ENCODE measurements at regions not wholly inside any gene's neighbourhood (a gene's known extent, or its start where the extent isn't known, plus 50 kb on each side); places are given as distances from the start of the nearest gene placed in this dataset.

DNA sequence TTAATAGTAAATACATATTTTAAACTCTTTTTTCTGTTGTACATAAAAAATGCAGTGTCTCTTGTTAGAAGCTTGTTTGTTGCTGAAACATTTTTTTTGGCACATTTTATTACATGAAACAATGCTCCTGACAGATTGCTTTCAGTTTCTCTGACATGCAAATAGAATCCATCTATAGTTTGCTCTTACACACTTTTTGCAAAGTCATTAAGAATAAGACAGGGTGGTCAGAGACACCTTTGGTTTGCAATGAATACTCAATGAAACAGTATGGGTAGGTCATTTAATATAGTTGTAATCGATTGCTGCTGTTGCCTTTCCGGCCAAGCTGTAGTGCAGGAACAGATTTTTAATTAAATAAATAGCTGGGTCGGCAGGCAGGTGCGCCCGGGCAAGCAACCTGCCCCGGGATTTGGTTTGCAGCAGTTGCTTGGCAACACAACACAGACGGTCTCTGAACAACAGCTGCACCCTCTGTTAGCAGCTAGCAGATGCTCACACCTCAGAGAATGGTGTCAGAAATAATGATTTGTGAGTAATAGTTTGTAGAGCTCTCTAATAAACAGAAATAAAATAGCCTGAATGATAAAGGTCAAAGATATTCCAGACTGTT is 115.7 kb upstream of the CACNA2D1 start:
- Histone ChIP-seq H3K27ac (ENCODE audit: low read depth in 1 of 2, low read length in 2 of 2) (no peak overlapping the region), H3K9me3 (ENCODE audit: control insufficient read depth in 4 of 4, low read length in 3 of 4) (peaks cover 0 to 3% (median 1%) of the 10 kb centered on the region in 4 donors), H3K9ac (ENCODE audit: low read depth in 1 of 2, low read length in 2 of 2) (no peak overlapping the region), H3K4me1 (ENCODE audit: control insufficient read depth in 4 of 4, insufficient read depth in 4 of 4, low read length in 3 of 4) (peaks cover 0 to 2% (median 0%) of the 10 kb centered on the region in 4 donors), H3K27me3 (ENCODE audit: control insufficient read depth in 4 of 4, insufficient read depth in 4 of 4, low read length in 3 of 4) (no peaks in the 10 kb centered on the region), H3K4me3 (ENCODE audit: low read depth in 1 of 3, low read length in 3 of 3) (no peak overlapping the region), H3K36me3 (ENCODE audit: control insufficient read depth in 4 of 4, insufficient read depth in 3 of 4, low read depth in 1 of 4, low read length in 3 of 4) (no peaks in the 10 kb centered on the region)
- DNase-seq (ENCODE audit: low spot score) = no peak
- 26% methylated on average over 7 of the region's 7 CpGs for WGBS
- TF ChIP-seq HNF4G (IDR thresholded peaks at IDR 0.05) (no peak), HNF4A (conservative IDR thresholded peaks at IDR 0.05) (no peak)

DNA sequence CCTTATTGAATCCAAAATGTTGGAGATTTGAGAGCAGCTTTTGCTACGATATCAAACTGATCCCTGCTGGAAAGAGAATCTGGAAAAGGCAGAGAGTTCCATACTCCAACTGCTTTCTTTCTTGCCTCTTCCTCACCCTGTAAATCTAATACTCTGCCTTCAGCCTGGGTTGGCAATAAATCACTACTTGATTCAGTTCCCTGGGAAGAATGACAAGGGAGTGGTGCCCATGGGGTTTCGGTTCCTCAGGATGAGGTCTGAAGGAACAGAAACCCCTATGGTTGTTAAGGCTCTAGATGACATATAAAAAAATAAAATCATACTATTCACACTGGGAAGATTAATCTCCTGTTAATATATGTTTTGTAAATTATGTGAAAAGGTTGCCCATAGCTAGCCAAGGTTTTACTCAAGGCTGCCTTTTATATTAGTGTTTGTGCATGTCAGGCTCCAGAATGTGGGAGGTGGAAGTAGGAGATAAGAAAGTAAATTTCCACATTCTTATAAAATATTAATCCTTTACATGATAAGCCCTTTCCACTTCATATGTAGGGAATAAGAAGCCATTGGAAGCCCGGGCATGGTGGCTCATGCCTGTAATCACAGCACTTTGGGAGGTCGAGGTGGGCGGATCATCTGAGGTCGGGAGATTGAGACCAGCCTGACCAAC is 106.2 kb upstream of the CACNA2D1 start:
- WGBS = 72% methylated on average over 6 of the region's 6 CpGs
- Histone ChIP-seq H3K4me1 (ENCODE audit: control insufficient read depth in 4 of 4, insufficient read depth in 4 of 4, low read length in 3 of 4) (no peaks in the 10 kb centered on the region), H3K27me3 (ENCODE audit: control insufficient read depth in 4 of 4, insufficient read depth in 4 of 4, low read length in 3 of 4) (no peaks in the 10 kb centered on the region), H3K9ac (ENCODE audit: low read depth in 1 of 2, low read length in 2 of 2) (no peak overlapping the region), H3K4me3 (ENCODE audit: low read depth in 1 of 3, low read length in 3 of 3) (no peak overlapping the region), H3K27ac (ENCODE audit: low read depth in 1 of 2, low read length in 2 of 2) (no peak overlapping the region), H3K36me3 (ENCODE audit: control insufficient read depth in 4 of 4, insufficient read depth in 3 of 4, low read depth in 1 of 4, low read length in 3 of 4) (no peaks in the 10 kb centered on the region), H3K9me3 (ENCODE audit: control insufficient read depth in 4 of 4, low read length in 3 of 4) (peaks cover 0 to 2% (median 0%) of the 10 kb centered on the region in 4 donors)
- DNase-seq (ENCODE audit: low spot score) = no peak
- TF ChIP-seq, protein P1, sequence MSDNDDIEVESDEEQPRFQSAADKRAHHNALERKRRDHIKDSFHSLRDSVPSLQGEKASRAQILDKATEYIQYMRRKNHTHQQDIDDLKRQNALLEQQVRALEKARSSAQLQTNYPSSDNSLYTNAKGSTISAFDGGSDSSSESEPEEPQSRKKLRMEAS (IDR thresholded peaks at IDR 0.05) = no peak
- TF ChIP-seq, protein P2, sequence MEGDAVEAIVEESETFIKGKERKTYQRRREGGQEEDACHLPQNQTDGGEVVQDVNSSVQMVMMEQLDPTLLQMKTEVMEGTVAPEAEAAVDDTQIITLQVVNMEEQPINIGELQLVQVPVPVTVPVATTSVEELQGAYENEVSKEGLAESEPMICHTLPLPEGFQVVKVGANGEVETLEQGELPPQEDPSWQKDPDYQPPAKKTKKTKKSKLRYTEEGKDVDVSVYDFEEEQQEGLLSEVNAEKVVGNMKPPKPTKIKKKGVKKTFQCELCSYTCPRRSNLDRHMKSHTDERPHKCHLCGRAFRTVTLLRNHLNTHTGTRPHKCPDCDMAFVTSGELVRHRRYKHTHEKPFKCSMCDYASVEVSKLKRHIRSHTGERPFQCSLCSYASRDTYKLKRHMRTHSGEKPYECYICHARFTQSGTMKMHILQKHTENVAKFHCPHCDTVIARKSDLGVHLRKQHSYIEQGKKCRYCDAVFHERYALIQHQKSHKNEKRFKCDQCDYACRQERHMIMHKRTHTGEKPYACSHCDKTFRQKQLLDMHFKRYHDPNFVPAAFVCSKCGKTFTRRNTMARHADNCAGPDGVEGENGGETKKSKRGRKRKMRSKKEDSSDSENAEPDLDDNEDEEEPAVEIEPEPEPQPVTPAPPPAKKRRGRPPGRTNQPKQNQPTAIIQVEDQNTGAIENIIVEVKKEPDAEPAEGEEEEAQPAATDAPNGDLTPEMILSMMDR (IDR thresholded peaks at IDR 0.05; ENCODE audit: low read depth, low read length, missing input control) = no peak
- TF ChIP-seq ATF3 (IDR thresholded peaks at IDR 0.05) (no peak), NR2F2 (IDR thresholded peaks at IDR 0.05) (no peak)

DNA sequence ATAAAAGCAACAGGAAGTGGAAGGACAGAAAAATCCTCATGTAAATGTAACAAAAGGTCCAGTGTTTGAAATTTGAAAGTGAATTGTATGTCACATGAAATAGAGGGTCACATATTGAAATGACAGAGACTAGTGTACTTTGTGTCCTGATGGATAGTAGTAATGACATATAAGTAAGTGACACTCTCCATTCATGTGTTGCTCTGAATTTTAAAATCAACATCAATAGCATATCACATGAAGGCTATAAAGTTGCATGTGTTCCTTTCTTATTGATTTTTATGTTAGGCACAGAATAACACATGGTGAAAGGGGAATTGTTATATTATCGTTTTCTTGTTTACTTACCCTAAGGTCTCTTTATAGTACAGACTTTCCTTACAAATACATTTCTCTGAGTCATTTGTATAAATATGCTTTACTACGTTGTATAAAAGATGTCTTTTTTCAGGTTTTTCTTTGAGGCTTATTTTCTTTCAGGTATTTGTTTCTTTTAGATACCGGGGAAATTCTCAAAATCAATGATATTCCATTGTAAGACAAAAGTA is 104.6 kb upstream of the CACNA2D1 start:
- no peak overlapping the region for H3K27ac ChIP-seq (ENCODE audit: low read depth in 1 of 2, low read length in 2 of 2)
- no peaks in the 10 kb centered on the region for H3K27me3 ChIP-seq (ENCODE audit: control insufficient read depth in 4 of 4, insufficient read depth in 4 of 4, low read length in 3 of 4)
- WGBS = 72% methylated on average over 3 of the region's 3 CpGs
- no peaks in the 10 kb centered on the region for H3K36me3 ChIP-seq (ENCODE audit: control insufficient read depth in 4 of 4, insufficient read depth in 3 of 4, low read depth in 1 of 4, low read length in 3 of 4)
- no peak overlapping the region for H3K9ac ChIP-seq (ENCODE audit: low read depth in 1 of 2, low read length in 2 of 2)
- TF ChIP-seq EGR1 (IDR thresholded peaks at IDR 0.05; ENCODE audit: low read depth in 2 of 2) = no peak
- no peaks in the 10 kb centered on the region for H3K9me3 ChIP-seq (ENCODE audit: control insufficient read depth in 4 of 4, low read length in 3 of 4)
- H3K4me1 ChIP-seq (ENCODE audit: control insufficient read depth in 4 of 4, insufficient read depth in 4 of 4, low read length in 3 of 4) = no peaks in the 10 kb centered on the region
- H3K4me3 ChIP-seq (ENCODE audit: low read depth in 1 of 3, low read length in 3 of 3) = no peak overlapping the region
- DNase-seq (ENCODE audit: low spot score) = no peak

GRCh38 chr7:82542665-82543064 is 99.1 kb upstream of the CACNA2D1 start:
- Histone ChIP-seq H3K9me3 (ENCODE audit: control insufficient read depth in 4 of 4, low read length in 3 of 4) (no peaks in the 10 kb centered on the region), H3K36me3 (ENCODE audit: control insufficient read depth in 4 of 4, insufficient read depth in 3 of 4, low read depth in 1 of 4, low read length in 3 of 4) (no peaks in the 10 kb centered on the region), H3K4me1 (ENCODE audit: control insufficient read depth in 4 of 4, insufficient read depth in 4 of 4, low read length in 3 of 4) (no peaks in the 10 kb centered on the region), H3K4me3 (ENCODE audit: low read depth in 1 of 3, low read length in 3 of 3) (no peak overlapping the region), H3K9ac (ENCODE audit: low read depth in 1 of 2, low read length in 2 of 2) (no peak overlapping the region), H3K27me3 (ENCODE audit: control insufficient read depth in 4 of 4, insufficient read depth in 4 of 4, low read length in 3 of 4) (peaks cover 0 to 2% (median 0%) of the 10 kb centered on the region in 4 donors), H3K27ac (ENCODE audit: low read depth in 1 of 2, low read length in 2 of 2) (no peak overlapping the region)
- WGBS = 25% methylated on average over 2 of the region's 2 CpGs
- DNase-seq (ENCODE audit: low spot score) = no peak
- TF ChIP-seq HNF4G (IDR thresholded peaks at IDR 0.05) (no peak), GABPA (IDR thresholded peaks at IDR 0.05 in 1 of 2, conservative IDR thresholded peaks at IDR 0.05 in 1 of 2) (no peak), SP1 (IDR thresholded peaks at IDR 0.05) (no peak), ZBTB33 (IDR thresholded peaks at IDR 0.05) (no peak), TAF1 (conservative IDR thresholded peaks at IDR 0.05) (no peak)
- TF ChIP-seq, protein P3, sequence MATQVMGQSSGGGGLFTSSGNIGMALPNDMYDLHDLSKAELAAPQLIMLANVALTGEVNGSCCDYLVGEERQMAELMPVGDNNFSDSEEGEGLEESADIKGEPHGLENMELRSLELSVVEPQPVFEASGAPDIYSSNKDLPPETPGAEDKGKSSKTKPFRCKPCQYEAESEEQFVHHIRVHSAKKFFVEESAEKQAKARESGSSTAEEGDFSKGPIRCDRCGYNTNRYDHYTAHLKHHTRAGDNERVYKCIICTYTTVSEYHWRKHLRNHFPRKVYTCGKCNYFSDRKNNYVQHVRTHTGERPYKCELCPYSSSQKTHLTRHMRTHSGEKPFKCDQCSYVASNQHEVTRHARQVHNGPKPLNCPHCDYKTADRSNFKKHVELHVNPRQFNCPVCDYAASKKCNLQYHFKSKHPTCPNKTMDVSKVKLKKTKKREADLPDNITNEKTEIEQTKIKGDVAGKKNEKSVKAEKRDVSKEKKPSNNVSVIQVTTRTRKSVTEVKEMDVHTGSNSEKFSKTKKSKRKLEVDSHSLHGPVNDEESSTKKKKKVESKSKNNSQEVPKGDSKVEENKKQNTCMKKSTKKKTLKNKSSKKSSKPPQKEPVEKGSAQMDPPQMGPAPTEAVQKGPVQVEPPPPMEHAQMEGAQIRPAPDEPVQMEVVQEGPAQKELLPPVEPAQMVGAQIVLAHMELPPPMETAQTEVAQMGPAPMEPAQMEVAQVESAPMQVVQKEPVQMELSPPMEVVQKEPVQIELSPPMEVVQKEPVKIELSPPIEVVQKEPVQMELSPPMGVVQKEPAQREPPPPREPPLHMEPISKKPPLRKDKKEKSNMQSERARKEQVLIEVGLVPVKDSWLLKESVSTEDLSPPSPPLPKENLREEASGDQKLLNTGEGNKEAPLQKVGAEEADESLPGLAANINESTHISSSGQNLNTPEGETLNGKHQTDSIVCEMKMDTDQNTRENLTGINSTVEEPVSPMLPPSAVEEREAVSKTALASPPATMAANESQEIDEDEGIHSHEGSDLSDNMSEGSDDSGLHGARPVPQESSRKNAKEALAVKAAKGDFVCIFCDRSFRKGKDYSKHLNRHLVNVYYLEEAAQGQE (IDR thresholded peaks at IDR 0.05) = no peak
- TF ChIP-seq, protein P1 (IDR thresholded peaks at IDR 0.05) = no peak
